ENCODE measurements at regions not wholly inside any gene's neighbourhood (a gene's known extent, or its start where the extent isn't known, plus 50 kb on each side); places are given as distances from the start of the nearest gene placed in this dataset.

GRCh38 chr2:729376-729861, 52.2 kb upstream of the TMEM18 start:
- TF ChIP-seq EZH2 (IDR thresholded peaks at IDR 0.05; ENCODE audit: low read length, missing control alignments) (no peak), CTCF (conservative IDR thresholded peaks at IDR 0.05 in 1 of 2, IDR thresholded peaks at IDR 0.05 in 1 of 2; ENCODE audit: low read depth in 1 of 2, low read length in 2 of 2) (no peak)
- no peaks in the 10 kb centered on the region for H3K79me2 ChIP-seq (ENCODE audit: control insufficient read depth, insufficient read depth, low read length)

GRCh38 chr2:728165-728564, 51.0 kb upstream of the TMEM18 start:
- Histone ChIP-seq H3K27ac (ENCODE audit: insufficient read depth, low read length) (no peak overlapping the region), H4K20me1 (ENCODE audit: control insufficient read depth, extremely low read depth, insufficient read depth, low read length) (no peaks in the 10 kb centered on the region), H3K4me2 (ENCODE audit: extremely low read depth, insufficient read depth, low read length) (no peak overlapping the region), H3K4me3 (replicated peaks in 1 of 4; ENCODE audit: control extremely low read depth in 1 of 4, insufficient read depth in 1 of 4, low read depth in 3 of 4, low read length in 4 of 4) (no peak overlapping the region), H3K9me3 (ENCODE audit: control insufficient read depth, insufficient read depth, low read depth, low read length) (no peaks in the 10 kb centered on the region), H3K9ac (ENCODE audit: insufficient read depth, low read length) (no peak overlapping the region), H3K27me3 (ENCODE audit: control insufficient read depth, insufficient read depth, low read length) (no peaks in the 10 kb centered on the region), H2AFZ (ENCODE audit: low read length) (no peak overlapping the region), H3K36me3 (ENCODE audit: control insufficient read depth, insufficient read depth, low read length) (no peaks in the 10 kb centered on the region), H3K79me2 (ENCODE audit: control insufficient read depth, insufficient read depth, low read length) (no peaks in the 10 kb centered on the region), H3K4me1 (ENCODE audit: control insufficient read depth, extremely low read depth, insufficient read depth, low read length) (no peaks in the 10 kb centered on the region)
- no peak for DNase-seq (ENCODE audit: low read depth in 2 of 2)
- TF ChIP-seq EZH2 (IDR thresholded peaks at IDR 0.05; ENCODE audit: low read length, missing control alignments) (no peak), CTCF (conservative IDR thresholded peaks at IDR 0.05 in 1 of 2, IDR thresholded peaks at IDR 0.05 in 1 of 2; ENCODE audit: low read depth in 1 of 2, low read length in 2 of 2) (no peak)

More at GRCh38 chr2:729376-729861, 52.2 kb upstream of the TMEM18 start:
- Histone ChIP-seq H3K9ac (ENCODE audit: insufficient read depth, low read length) (no peak overlapping the region), H3K27me3 (ENCODE audit: control insufficient read depth, insufficient read depth, low read length) (no peaks in the 10 kb centered on the region), H3K4me3 (replicated peaks in 1 of 4; ENCODE audit: control extremely low read depth in 1 of 4, insufficient read depth in 1 of 4, low read depth in 3 of 4, low read length in 4 of 4) (no peak overlapping the region), H3K4me2 (ENCODE audit: extremely low read depth, insufficient read depth, low read length) (no peak overlapping the region), H3K9me3 (ENCODE audit: control insufficient read depth, insufficient read depth, low read depth, low read length) (no peaks in the 10 kb centered on the region), H3K4me1 (ENCODE audit: control insufficient read depth, extremely low read depth, insufficient read depth, low read length) (no peaks in the 10 kb centered on the region), H3K36me3 (ENCODE audit: control insufficient read depth, insufficient read depth, low read length) (no peaks in the 10 kb centered on the region), H3K27ac (ENCODE audit: insufficient read depth, low read length) (no peak overlapping the region), H2AFZ (ENCODE audit: low read length) (no peak overlapping the region), H4K20me1 (ENCODE audit: control insufficient read depth, extremely low read depth, insufficient read depth, low read length) (no peaks in the 10 kb centered on the region)
- DNase-seq (ENCODE audit: low read depth in 2 of 2), result no peak

GRCh38 chr2:727071-727470, 49.9 kb upstream of the TMEM18 start:
- Histone ChIP-seq H3K36me3 (ENCODE audit: control insufficient read depth, insufficient read depth, low read length) (no peaks in the 10 kb centered on the region), H3K4me1 (ENCODE audit: control insufficient read depth, extremely low read depth, insufficient read depth, low read length) (no peaks in the 10 kb centered on the region), H3K4me3 (replicated peaks in 1 of 4; ENCODE audit: control extremely low read depth in 1 of 4, insufficient read depth in 1 of 4, low read depth in 3 of 4, low read length in 4 of 4) (no peak overlapping the region), H3K79me2 (ENCODE audit: control insufficient read depth, insufficient read depth, low read length) (no peaks in the 10 kb centered on the region), H4K20me1 (ENCODE audit: control insufficient read depth, extremely low read depth, insufficient read depth, low read length) (no peaks in the 10 kb centered on the region), H3K27me3 (ENCODE audit: control insufficient read depth, insufficient read depth, low read length) (no peaks in the 10 kb centered on the region), H3K9ac (ENCODE audit: insufficient read depth, low read length) (no peak overlapping the region), H3K9me3 (ENCODE audit: control insufficient read depth, insufficient read depth, low read depth, low read length) (no peaks in the 10 kb centered on the region), H2AFZ (ENCODE audit: low read length) (no peak overlapping the region), H3K27ac (ENCODE audit: insufficient read depth, low read length) (no peak overlapping the region), H3K4me2 (ENCODE audit: extremely low read depth, insufficient read depth, low read length) (no peak overlapping the region)
- TF ChIP-seq CTCF (conservative IDR thresholded peaks at IDR 0.05 in 1 of 2, IDR thresholded peaks at IDR 0.05 in 1 of 2; ENCODE audit: low read depth in 1 of 2, low read length in 2 of 2), result no peak
- no peak for TF ChIP-seq EZH2 (IDR thresholded peaks at IDR 0.05; ENCODE audit: low read length, missing control alignments)
- DNase-seq (ENCODE audit: low read depth in 2 of 2), result no peak

Measured in fibroblast of lung (primary cell).